SKM-1 (cell line): ENCODE measurements at regions not wholly inside any gene's neighbourhood (a gene's known extent, or its start where the extent isn't known, plus 50 kb on each side); places are given as distances from the start of the nearest gene placed in this dataset.

Experiments
- DNase-seq: peaks from one replicate; lab custom pipeline; 2025; ENCODE audit not compliant: unreplicated experiment; lab: John Stamatoyannopoulos, UW

- no peak for DNase-seq
Measured at GRCh38 chr5:173383711-173384110, 55.5 kb upstream of the STC2 start.

- no peak for DNase-seq
Measured at GRCh38 chr5:173378727-173379126, 50.5 kb upstream of the STC2 start.
